Upper lobe of left lung (tissue), 4 donors: ENCODE measurements at regions not wholly inside any gene's neighbourhood (a gene's known extent, or its start where the extent isn't known, plus 50 kb on each side); places are given as distances from the start of the nearest gene placed in this dataset.

Experiments
- CTCF ChIP-seq, 6 experiments: fragments of 450-650 bp in 4 of 6; fragments of 200-600 bp in 2 of 6; sonication (generic) in 2 of 6; IDR thresholded peaks; one replicate each; pipeline ENCODE4 v1.5.1; 2016 to 2019; ENCODE audit warnings: antibody characterized with exemption in 6 of 6
- POLR2A ChIP-seq, 4 donors: fragments of 450-650 bp; IDR thresholded peaks; one replicate each; pipeline ENCODE4 v1.5.1; 2016 to 2017; ENCODE audit warnings: antibody characterized with exemption in 4 of 4, mild to moderate bottlenecking in 2 of 4

DNA sequence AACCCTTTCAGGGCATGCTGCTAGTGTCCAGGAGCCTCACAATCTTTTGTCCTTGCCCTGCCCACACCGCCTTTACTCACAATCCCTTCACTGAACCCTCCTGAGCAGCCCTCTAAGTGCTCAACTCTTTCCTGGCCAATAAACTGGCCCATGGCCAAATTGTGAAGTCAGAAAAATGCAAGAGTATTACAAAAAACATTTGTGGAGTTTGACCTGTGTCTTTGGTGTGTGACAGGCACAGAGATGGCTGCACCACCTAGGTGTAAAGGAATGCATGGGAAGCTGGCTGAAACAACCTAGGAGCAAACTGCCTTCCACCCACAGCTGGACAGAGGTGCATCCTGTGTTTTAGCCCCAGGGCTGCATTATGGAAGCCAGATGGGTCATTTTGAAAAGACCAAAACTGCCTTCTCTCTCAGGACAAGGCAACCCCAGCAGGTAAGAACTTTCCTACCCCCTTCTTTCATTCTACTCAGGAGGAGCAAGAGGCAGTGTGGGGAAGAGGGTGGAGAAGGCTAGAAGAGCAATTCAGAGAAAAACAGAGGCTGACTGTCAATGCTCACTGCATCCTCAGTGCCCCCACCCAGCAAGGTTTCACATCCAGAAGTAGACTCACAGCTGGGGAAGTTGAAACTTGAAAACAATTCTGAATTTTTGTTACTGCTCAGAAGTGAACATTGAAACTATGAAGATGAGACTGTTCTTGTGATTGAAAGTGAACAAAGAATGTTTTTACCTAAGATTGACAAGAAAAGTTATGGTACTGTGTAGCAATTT, 78.6 kb downstream of the TRIM42 start:
- TF ChIP-seq CTCF (IDR thresholded peaks at IDR 0.05) (no peak), POLR2A (IDR thresholded peaks at IDR 0.05) (no peak)
